BLaER1 treated with 17β-estradiol and CSF1 and Interleukin-3, amounts not matched to agents 10 nM and 100 nM (cell line): ENCODE measurements at regions not wholly inside any gene's neighbourhood (a gene's known extent, or its start where the extent isn't known, plus 50 kb on each side); places are given as distances from the start of the nearest gene placed in this dataset.

ENCODE experiments used
- H3K27ac ChIP-seq, 11 experiments: shearing (Covaris generic); formaldehyde crosslinking; 2 replicates each; pipeline ENCODE4 v1.8.1; 2022
- H3K27me3 ChIP-seq, 11 experiments: shearing (Covaris generic); formaldehyde crosslinking; 2 replicates each; pipeline ENCODE4 v1.8.1; 2022
- H3K36me3 ChIP-seq, 11 experiments: shearing (Covaris generic); formaldehyde crosslinking; 2 replicates each; pipeline ENCODE4 v1.8.1; 2022
- H3K4me1 ChIP-seq, 10 experiments: shearing (Covaris generic); formaldehyde crosslinking; 2 replicates each; pipeline ENCODE4 v1.8.1; 2022
- H3K4me2 ChIP-seq, 11 experiments: shearing (Covaris generic); formaldehyde crosslinking; 2 replicates each; pipeline ENCODE4 v1.8.1; 2022
- H3K4me3 ChIP-seq, 10 experiments: shearing (Covaris generic); formaldehyde crosslinking; 2 replicates each; pipeline ENCODE4 v1.8.1; 2022
- H3K9ac ChIP-seq, 11 experiments: shearing (Covaris generic); formaldehyde crosslinking; 2 replicates each; pipeline ENCODE4 v1.8.1; 2022
- H3K9me3 ChIP-seq, 11 experiments: shearing (Covaris generic); formaldehyde crosslinking; replicated peaks in 1 of 11; 2 replicates each; pipeline ENCODE4 v1.8.1; 2022
- H4K20me1 ChIP-seq, 11 experiments: shearing (Covaris generic); formaldehyde crosslinking; 2 replicates each; pipeline ENCODE4 v1.8.1; 2022
- Cebpa-rat ChIP-seq, 11 experiments: shearing (Covaris generic); IDR thresholded peaks; 2 replicates each; pipeline ENCODE4 v1.8.1; 2022

- no peak overlapping the region for H3K27ac ChIP-seq
- H3K4me3 ChIP-seq: no peak overlapping the region
- peaks cover 0 to 2% (median 0%) of the 10 kb centered on the region in 11 experiments; a peak in 3 of 22 replicates for H3K27me3 ChIP-seq
- peaks cover 0 to 12% (median 4%) of the 10 kb centered on the region in 11 experiments; a peak in 5 of 22 replicates for H3K9me3 ChIP-seq
- no peak for TF ChIP-seq Cebpa-rat (IDR thresholded peaks at IDR 0.05)
- H3K4me1 ChIP-seq: no peaks in the 10 kb centered on the region
- no peak overlapping the region for H3K9ac ChIP-seq
- H3K36me3 ChIP-seq: no peaks in the 10 kb centered on the region
- no peak overlapping the region for H3K4me2 ChIP-seq
- H4K20me1 ChIP-seq: no peaks in the 10 kb centered on the region
Observed at GRCh38 chr20:61140576-61140975, 111.5 kb upstream of the CDH4 start.

- no peak for TF ChIP-seq Cebpa-rat (IDR thresholded peaks at IDR 0.05)
- H3K4me2 ChIP-seq: no peak overlapping the region
- no peak overlapping the region for H3K9ac ChIP-seq
- H3K36me3 ChIP-seq: no peaks in the 10 kb centered on the region
- no peaks in the 10 kb centered on the region for H3K4me1 ChIP-seq
- H3K27ac ChIP-seq: no peak overlapping the region
- H3K4me3 ChIP-seq: no peak overlapping the region
- H4K20me1 ChIP-seq: no peaks in the 10 kb centered on the region; a peak in 1 of 22 replicates
- H3K9me3 ChIP-seq: peaks cover 0 to 12% (median 4%) of the 10 kb centered on the region in 11 experiments; a peak in 5 of 22 replicates
- H3K27me3 ChIP-seq: no peaks in the 10 kb centered on the region
Observed at GRCh38 chr20:61146023-61146422, 106.0 kb upstream of the CDH4 start.

GRCh38 chr20:61149636-61150035 is 102.4 kb upstream of the CDH4 start:
- H3K27ac ChIP-seq: no peak overlapping the region
- H3K4me2 ChIP-seq: no peak overlapping the region
- no peak overlapping the region for H3K9ac ChIP-seq
- H3K4me3 ChIP-seq: no peak overlapping the region
- no peaks in the 10 kb centered on the region for H3K27me3 ChIP-seq
- H3K36me3 ChIP-seq: no peaks in the 10 kb centered on the region
- H3K4me1 ChIP-seq: no peaks in the 10 kb centered on the region
- H3K9me3 ChIP-seq: peaks cover 0 to 9% (median 0%) of the 10 kb centered on the region in 11 experiments; a peak in 3 of 22 replicates
- TF ChIP-seq Cebpa-rat (IDR thresholded peaks at IDR 0.05): no peak
- H4K20me1 ChIP-seq: no peaks in the 10 kb centered on the region; a peak in 1 of 22 replicates

GRCh38 chr20:61157301-61157700 is 94.8 kb upstream of the CDH4 start:
- Histone ChIP-seq H4K20me1 (no peaks in the 10 kb centered on the region), H3K4me3 (no peak overlapping the region), H3K9ac (no peak overlapping the region), H3K36me3 (no peaks in the 10 kb centered on the region), H3K4me2 (no peak overlapping the region), H3K9me3 (peaks cover 21 to 32% (median 26%) of the 10 kb centered on the region in 11 experiments), H3K4me1 (peaks cover 18 to 25% (median 21%) of the 10 kb centered on the region in 10 experiments; a peak in 18 of 20 replicates), H3K27me3 (no peaks in the 10 kb centered on the region), H3K27ac (no peak overlapping the region)
- TF ChIP-seq Cebpa-rat (IDR thresholded peaks at IDR 0.05): no peak

GRCh38 chr20:61159957-61160686 is 91.9 kb upstream of the CDH4 start:
- Histone ChIP-seq H3K9me3 (peaks cover 21 to 32% (median 26%) of the 10 kb centered on the region in 11 experiments), H3K4me1 (peaks cover 18 to 31% (median 25%) of the 10 kb centered on the region in 10 experiments; a peak in 19 of 20 replicates), H3K27ac (peak overlapping the region in 2 of 11 experiments; percentile 2 to 10; a peak in 2 of 22 replicates), H3K4me3 (no peak overlapping the region), H3K4me2 (peak overlapping the region; percentile 3 to 87 (median 31); a peak in 17 of 22 replicates), H3K27me3 (no peaks in the 10 kb centered on the region), H3K36me3 (no peaks in the 10 kb centered on the region), H4K20me1 (no peaks in the 10 kb centered on the region), H3K9ac (no peak overlapping the region)
- no peak for TF ChIP-seq Cebpa-rat (IDR thresholded peaks at IDR 0.05)

GRCh38 chr20:61161726-61162390 is 90.2 kb upstream of the CDH4 start:
- Histone ChIP-seq H3K9ac (no peak overlapping the region), H3K4me1 (peaks cover 18 to 31% (median 25%) of the 10 kb centered on the region in 10 experiments; a peak in 19 of 20 replicates), H3K27me3 (no peaks in the 10 kb centered on the region), H3K4me3 (no peak overlapping the region), H3K36me3 (no peaks in the 10 kb centered on the region), H4K20me1 (no peaks in the 10 kb centered on the region), H3K4me2 (peak overlapping the region in 8 of 11 experiments; percentile 17 to 87 (median 35); a peak in 7 of 22 replicates), H3K9me3 (peaks cover 21 to 32% (median 26%) of the 10 kb centered on the region in 11 experiments), H3K27ac (no peak overlapping the region)
- no peak for TF ChIP-seq Cebpa-rat (IDR thresholded peaks at IDR 0.05)

- H3K27ac ChIP-seq: no peak overlapping the region
- peak overlapping the region in 6 of 11 experiments; percentile 2 to 39 (median 22); a peak in 9 of 22 replicates for H3K4me2 ChIP-seq
- peaks cover 16 to 26% (median 21%) of the 10 kb centered on the region in 11 experiments for H3K9me3 ChIP-seq
- no peak overlapping the region for H3K9ac ChIP-seq
- no peaks in the 10 kb centered on the region for H3K27me3 ChIP-seq
- TF ChIP-seq Cebpa-rat (IDR thresholded peaks at IDR 0.05): no peak
- H4K20me1 ChIP-seq: no peaks in the 10 kb centered on the region
- peaks cover 18 to 31% (median 25%) of the 10 kb centered on the region in 10 experiments; a peak in 19 of 20 replicates for H3K4me1 ChIP-seq
- H3K36me3 ChIP-seq: no peaks in the 10 kb centered on the region
- H3K4me3 ChIP-seq: no peak overlapping the region
Observed at GRCh38 chr20:61162451-61162850, 89.6 kb upstream of the CDH4 start.

GRCh38 chr20:61163031-61163430 is 89.0 kb upstream of the CDH4 start:
- no peaks in the 10 kb centered on the region for H3K27me3 ChIP-seq
- no peak for TF ChIP-seq Cebpa-rat (IDR thresholded peaks at IDR 0.05)

GRCh38 chr20:61166324-61166723 is 85.7 kb upstream of the CDH4 start:
- no peak for TF ChIP-seq Cebpa-rat (IDR thresholded peaks at IDR 0.05)
- Histone ChIP-seq H3K9ac (no peak overlapping the region), H3K9me3 (no peaks in the 10 kb centered on the region), H3K4me2 (no peak overlapping the region), H3K27me3 (no peaks in the 10 kb centered on the region), H3K4me1 (peaks cover 6 to 29% (median 16%) of the 10 kb centered on the region in 10 experiments; a peak in 18 of 20 replicates), H3K36me3 (no peaks in the 10 kb centered on the region), H3K4me3 (no peak overlapping the region), H3K27ac (no peak overlapping the region), H4K20me1 (no peaks in the 10 kb centered on the region)

More at GRCh38 chr20:61163031-61163430, 89.0 kb upstream of the CDH4 start:
- peak overlapping the region in 6 of 11 experiments; percentile 2 to 39 (median 22); a peak in 7 of 22 replicates for H3K4me2 ChIP-seq
- no peak overlapping the region for H3K9ac ChIP-seq
- H3K36me3 ChIP-seq: no peaks in the 10 kb centered on the region
- H4K20me1 ChIP-seq: no peaks in the 10 kb centered on the region
- H3K4me1 ChIP-seq: peaks cover 18 to 31% (median 25%) of the 10 kb centered on the region in 10 experiments; a peak in 19 of 20 replicates
- no peak overlapping the region for H3K4me3 ChIP-seq
- H3K9me3 ChIP-seq: peaks cover 10 to 20% (median 15%) of the 10 kb centered on the region in 11 experiments
- no peak overlapping the region for H3K27ac ChIP-seq
